Breast epithelium (tissue), 3 donors: ENCODE measurements at regions not wholly inside any gene's neighbourhood (a gene's known extent, or its start where the extent isn't known, plus 50 kb on each side); places are given as distances from the start of the nearest gene placed in this dataset.

Experiments
- CTCF ChIP-seq, 3 donors: fragments of 450-650 bp; IDR thresholded peaks; one replicate each; pipeline ENCODE4 v1.5.1; 2016 to 2017; ENCODE audit warnings: antibody characterized with exemption in 3 of 3, mild to moderate bottlenecking in 3 of 3, moderate library complexity in 3 of 3
- POLR2A ChIP-seq: fragments of 450-650 bp; IDR thresholded peaks from one replicate; pipeline ENCODE4 v1.6.1; 2016; ENCODE audit warnings: antibody characterized with exemption, mild to moderate bottlenecking, moderate library complexity
- POLR2AphosphoS5 ChIP-seq, 3 donors: sonication (generic); formaldehyde crosslinking; IDR thresholded peaks; one replicate each; pipeline ENCODE4 v1.6.1; 2017; ENCODE audit warnings: antibody characterized with exemption in 3 of 3

GRCh38 chr2:234165421-234165820 is 114.9 kb downstream of the SPP2 start:
- TF ChIP-seq CTCF (IDR thresholded peaks at IDR 0.05) = no peak
- no peak for TF ChIP-seq POLR2A
- TF ChIP-seq POLR2AphosphoS5 (IDR thresholded peaks at IDR 0.05) = no peak
